ACC112 (cell line): ENCODE measurements at regions not wholly inside any gene's neighbourhood (a gene's known extent, or its start where the extent isn't known, plus 50 kb on each side); places are given as distances from the start of the nearest gene placed in this dataset.

Experiments
- H2AFZ ChIP-seq: fragments of 200-600 bp; sonication (generic); one replicate; pipeline ENCODE4 v1.6.0; 2017; ENCODE audit warnings: antibody characterized with exemption, low read length; ENCODE audit not compliant: unreplicated experiment
- H3K27ac ChIP-seq: fragments of 200-600 bp; sonication (generic); 2 replicates; pipeline ENCODE4 v1.5.1; 2014; ENCODE audit warnings: low read depth, mild to moderate bottlenecking, antibody characterized with exemption, low read length, moderate library complexity
- H3K27me3 ChIP-seq: fragments of 200-600 bp; sonication (generic); 2 replicates; pipeline ENCODE4 v1.6.1; 2014; ENCODE audit warnings: mild to moderate bottlenecking, antibody characterized with exemption, low read length, moderate library complexity, mixed read lengths; ENCODE audit not compliant: insufficient read depth
- H3K36me3 ChIP-seq: fragments of 200-600 bp; sonication (generic); 2 replicates; pipeline ENCODE4 v1.6.1; 2016; ENCODE audit warnings: mild to moderate bottlenecking, antibody characterized with exemption, low read length, moderate library complexity, mixed read lengths; ENCODE audit not compliant: insufficient read depth
- H3K4me1 ChIP-seq: fragments of 200-600 bp; sonication (generic); one replicate; pipeline ENCODE4 v1.6.1; 2016; ENCODE audit warnings: low read length, mixed read lengths; ENCODE audit not compliant: insufficient read depth, unreplicated experiment, control insufficient read depth
- H3K4me3 ChIP-seq: fragments of 200-600 bp; sonication (generic); 2 replicates; pipeline ENCODE4 v1.5.1; 2014; ENCODE audit warnings: mild to moderate bottlenecking, low read depth, low read length
- H3K79me2 ChIP-seq: fragments of 200-600 bp; sonication (generic); one replicate; pipeline ENCODE4 v1.6.0; 2016; ENCODE audit warnings: low read length; ENCODE audit not compliant: control insufficient read depth, unreplicated experiment, insufficient read depth

- Histone ChIP-seq H2AFZ (no peak overlapping the region), H3K27me3 (no peaks in the 10 kb centered on the region), H3K4me1 (peaks cover 25% of the 10 kb centered on the region), H3K36me3 (no peaks in the 10 kb centered on the region), H3K79me2 (no peaks in the 10 kb centered on the region), H3K4me3 (no peak overlapping the region), H3K27ac (no peak overlapping the region)
Observed at GRCh38 chr6:14661691-14662090, 544.1 kb downstream of the CD83 start.

GRCh38 chr6:14664112-14664601 is 546.6 kb downstream of the CD83 start:
- Histone ChIP-seq H3K4me1 (peaks cover 25% of the 10 kb centered on the region), H3K36me3 (no peaks in the 10 kb centered on the region), H3K27me3 (no peaks in the 10 kb centered on the region), H3K27ac (no peak overlapping the region), H3K4me3 (no peak overlapping the region), H3K79me2 (no peaks in the 10 kb centered on the region), H2AFZ (no peak overlapping the region)

GRCh38 chr6:14664621-14665315 is 547.2 kb downstream of the CD83 start:
- H3K4me3 ChIP-seq, result no peak overlapping the region
- no peaks in the 10 kb centered on the region for H3K79me2 ChIP-seq
- no peaks in the 10 kb centered on the region for H3K27me3 ChIP-seq
- no peaks in the 10 kb centered on the region for H3K36me3 ChIP-seq
- peak overlapping the region; percentile 13 for H2AFZ ChIP-seq
- peak overlapping the region; percentile 79 for H3K27ac ChIP-seq
- H3K4me1 ChIP-seq, result peaks cover 25% of the 10 kb centered on the region

- Histone ChIP-seq H3K4me1 (peaks cover 26% of the 10 kb centered on the region), H3K79me2 (no peaks in the 10 kb centered on the region), H3K27me3 (no peaks in the 10 kb centered on the region), H3K27ac (peak overlapping the region; percentile 79), H3K4me3 (no peak overlapping the region), H3K36me3 (no peaks in the 10 kb centered on the region), H2AFZ (no peak overlapping the region)
Observed at GRCh38 chr6:14665827-14666724, 548.5 kb downstream of the CD83 start.

GRCh38 chr6:14670806-14671205 is 553.2 kb downstream of the CD83 start:
- peaks cover 19% of the 10 kb centered on the region for H3K4me1 ChIP-seq
- no peak overlapping the region for H3K4me3 ChIP-seq
- H2AFZ ChIP-seq, result no peak overlapping the region
- peak overlapping the region; percentile 52; the same call in 1 of the 2 replicates for H3K27ac ChIP-seq
- no peaks in the 10 kb centered on the region for H3K27me3 ChIP-seq
- no peaks in the 10 kb centered on the region for H3K36me3 ChIP-seq
- no peaks in the 10 kb centered on the region for H3K79me2 ChIP-seq

- H3K27ac ChIP-seq, result peak overlapping the region; percentile 52
Observed at GRCh38 chr6:14671261-14671681, 553.7 kb downstream of the CD83 start.

GRCh38 chr6:14671937-14672336 is 554.4 kb downstream of the CD83 start:
- no peaks in the 10 kb centered on the region for H3K27me3 ChIP-seq
- H3K27ac ChIP-seq, result peak overlapping the region; percentile 52; the same call in 1 of the 2 replicates
- H3K4me1 ChIP-seq, result peaks cover 16% of the 10 kb centered on the region
- no peaks in the 10 kb centered on the region for H3K79me2 ChIP-seq
- H2AFZ ChIP-seq, result no peak overlapping the region
- H3K4me3 ChIP-seq, result no peak overlapping the region
- H3K36me3 ChIP-seq, result no peaks in the 10 kb centered on the region

More at GRCh38 chr6:14671261-14671681, 553.7 kb downstream of the CD83 start:
- no peak overlapping the region for H3K4me3 ChIP-seq
- H3K79me2 ChIP-seq, result no peaks in the 10 kb centered on the region
- peaks cover 17% of the 10 kb centered on the region for H3K4me1 ChIP-seq
- H3K36me3 ChIP-seq, result no peaks in the 10 kb centered on the region
- H3K27me3 ChIP-seq, result no peaks in the 10 kb centered on the region
- no peak overlapping the region for H2AFZ ChIP-seq

- no peak overlapping the region for H3K4me3 ChIP-seq
- no peak overlapping the region for H3K27ac ChIP-seq
- no peaks in the 10 kb centered on the region for H3K79me2 ChIP-seq
- H2AFZ ChIP-seq, result no peak overlapping the region
- peaks cover 16% of the 10 kb centered on the region for H3K4me1 ChIP-seq
- no peaks in the 10 kb centered on the region for H3K36me3 ChIP-seq
- no peaks in the 10 kb centered on the region for H3K27me3 ChIP-seq
Observed at GRCh38 chr6:14673201-14673600, 555.6 kb downstream of the CD83 start.

- Histone ChIP-seq H3K4me1 (peaks cover 16% of the 10 kb centered on the region), H3K36me3 (no peaks in the 10 kb centered on the region), H3K27ac (no peak overlapping the region), H3K27me3 (no peaks in the 10 kb centered on the region), H3K79me2 (no peaks in the 10 kb centered on the region), H3K4me3 (no peak overlapping the region), H2AFZ (no peak overlapping the region)
Observed at GRCh38 chr6:14674458-14674857, 556.9 kb downstream of the CD83 start.

GRCh38 chr6:14674867-14675648 is 557.5 kb downstream of the CD83 start:
- no peaks in the 10 kb centered on the region for H3K27me3 ChIP-seq
- H3K4me1 ChIP-seq, result peaks cover 16% of the 10 kb centered on the region
- H3K79me2 ChIP-seq, result no peaks in the 10 kb centered on the region
- H3K27ac ChIP-seq, result no peak overlapping the region
- H3K4me3 ChIP-seq, result no peak overlapping the region
- H2AFZ ChIP-seq, result no peak overlapping the region
- H3K36me3 ChIP-seq, result no peaks in the 10 kb centered on the region
